Colon (tissue), 2 donors: ENCODE measurements at regions not wholly inside any gene's neighbourhood (a gene's known extent, or its start where the extent isn't known, plus 50 kb on each side); places are given as distances from the start of the nearest gene placed in this dataset.
"Not testable (repeated sequence)": the region's sequence is repeated elsewhere in the genome, so short reads cannot be mapped to it uniquely, and the experiment has no call there.

Experiments used
- FAIRE-seq: peaks from 2 replicates; lab custom pipeline; 2012; peaks lifted over from hg19 to GRCh38; lab: Jason Lieb, UNC
- donor health status: control.
- donor health status: control.

GRCh38 chr1:104467590-104467989 is 717.9 kb downstream of the AMY1C start:
- FAIRE-seq = no peak

GRCh38 chr1:104468282-104468681 is 718.6 kb downstream of the AMY1C start:
- no peak for FAIRE-seq

- no peak for FAIRE-seq
Observed at GRCh38 chr1:104476126-104476525, 726.4 kb downstream of the AMY1C start.

GRCh38 chr1:104488296-104489015 is 738.8 kb downstream of the AMY1C start:
- no peak for FAIRE-seq

GRCh38 chr1:104526158-104526795 is 776.6 kb downstream of the AMY1C start:
- no peak for FAIRE-seq

GRCh38 chr1:104531990-104532389 is 782.3 kb downstream of the AMY1C start:
- no peak for FAIRE-seq

- no peak for FAIRE-seq
Observed at GRCh38 chr1:104574620-104575019, 824.9 kb downstream of the AMY1C start.

GRCh38 chr1:104592926-104593325 is 843.2 kb downstream of the AMY1C start:
- no peak for FAIRE-seq

- FAIRE-seq = no peak
Observed at GRCh38 chr1:104593413-104594187, 843.9 kb downstream of the AMY1C start.

- no peak for FAIRE-seq
Observed at GRCh38 chr1:104617474-104617873, 867.8 kb downstream of the AMY1C start.

- FAIRE-seq = no peak
Observed at GRCh38 chr1:104621221-104621620, 871.5 kb downstream of the AMY1C start.

- no peak for FAIRE-seq
Observed at GRCh38 chr1:104624538-104624937, 874.8 kb downstream of the AMY1C start.

- no peak for FAIRE-seq
Observed at GRCh38 chr1:104629589-104629988, 879.9 kb downstream of the AMY1C start.

- FAIRE-seq = no peak
Observed at GRCh38 chr1:104630567-104631149, 881.0 kb downstream of the AMY1C start.

GRCh38 chr1:104636581-104636980 is 886.9 kb downstream of the AMY1C start:
- FAIRE-seq = no peak

GRCh38 chr1:104646233-104646632 is 896.5 kb downstream of the AMY1C start:
- FAIRE-seq = peak; percentile 38

- no peak for FAIRE-seq
Observed at GRCh38 chr1:104648269-104648691, 898.6 kb downstream of the AMY1C start.

- FAIRE-seq = not testable (repeated sequence)
Observed at GRCh38 chr1:104664374-104664773, 914.7 kb downstream of the AMY1C start.

- no peak for FAIRE-seq
Observed at GRCh38 chr1:104665300-104665699, 915.6 kb downstream of the AMY1C start.

GRCh38 chr1:104671684-104672353 is 922.1 kb downstream of the AMY1C start:
- FAIRE-seq = no peak

- no peak for FAIRE-seq
Observed at GRCh38 chr1:104699433-104699832, 949.7 kb downstream of the AMY1C start.

- no peak for FAIRE-seq
Observed at GRCh38 chr1:104702731-104703130, 953.0 kb downstream of the AMY1C start.
